MM.1S (cell line): ENCODE measurements at regions not wholly inside any gene's neighbourhood (a gene's known extent, or its start where the extent isn't known, plus 50 kb on each side); places are given as distances from the start of the nearest gene placed in this dataset.

Experiments used
- EZH2 ChIP-seq: fragments of 300-600 bp; sonication (generic); optimal IDR thresholded peaks from 2 replicates; pipeline ENCODE3; 2017; ENCODE audit warnings: low read depth, mild to moderate bottlenecking, antibody characterized with exemption, low read length, mixed read lengths
- TF ChIP-seq, protein P1 (sequence below): fragments of 300-600 bp; sonication (generic); IDR thresholded peaks from 2 replicates; pipeline ENCODE4 v1.5.1; 2016; ENCODE audit warnings: antibody characterized with exemption, low read length, mixed read lengths

DNA sequence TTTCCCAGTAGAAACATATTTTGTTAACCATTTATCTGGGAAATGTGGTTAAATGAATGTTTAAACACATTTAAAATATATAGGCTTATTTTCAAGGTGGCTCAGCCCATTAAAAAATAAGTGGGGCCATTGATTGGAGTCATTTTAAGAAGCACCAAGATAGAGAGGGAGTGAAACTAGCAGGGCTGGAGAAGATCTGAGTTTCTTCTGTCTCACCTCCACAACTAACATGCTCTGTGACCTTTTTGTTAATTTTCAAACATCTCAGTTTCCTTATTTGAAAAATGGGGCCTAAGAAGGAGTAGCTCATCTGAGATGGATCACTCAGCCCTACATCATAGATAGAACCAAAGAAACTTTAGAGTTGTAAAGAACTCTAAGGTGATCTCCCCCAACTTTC lies 254.8 kb downstream of the KCNS3 start:
- TF ChIP-seq, protein P1, sequence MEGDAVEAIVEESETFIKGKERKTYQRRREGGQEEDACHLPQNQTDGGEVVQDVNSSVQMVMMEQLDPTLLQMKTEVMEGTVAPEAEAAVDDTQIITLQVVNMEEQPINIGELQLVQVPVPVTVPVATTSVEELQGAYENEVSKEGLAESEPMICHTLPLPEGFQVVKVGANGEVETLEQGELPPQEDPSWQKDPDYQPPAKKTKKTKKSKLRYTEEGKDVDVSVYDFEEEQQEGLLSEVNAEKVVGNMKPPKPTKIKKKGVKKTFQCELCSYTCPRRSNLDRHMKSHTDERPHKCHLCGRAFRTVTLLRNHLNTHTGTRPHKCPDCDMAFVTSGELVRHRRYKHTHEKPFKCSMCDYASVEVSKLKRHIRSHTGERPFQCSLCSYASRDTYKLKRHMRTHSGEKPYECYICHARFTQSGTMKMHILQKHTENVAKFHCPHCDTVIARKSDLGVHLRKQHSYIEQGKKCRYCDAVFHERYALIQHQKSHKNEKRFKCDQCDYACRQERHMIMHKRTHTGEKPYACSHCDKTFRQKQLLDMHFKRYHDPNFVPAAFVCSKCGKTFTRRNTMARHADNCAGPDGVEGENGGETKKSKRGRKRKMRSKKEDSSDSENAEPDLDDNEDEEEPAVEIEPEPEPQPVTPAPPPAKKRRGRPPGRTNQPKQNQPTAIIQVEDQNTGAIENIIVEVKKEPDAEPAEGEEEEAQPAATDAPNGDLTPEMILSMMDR, result no peak
- TF ChIP-seq EZH2, result no peak
